GM12891 (cell line): ENCODE measurements at regions not wholly inside any gene's neighbourhood (a gene's known extent, or its start where the extent isn't known, plus 50 kb on each side); places are given as distances from the start of the nearest gene placed in this dataset.

Source experiments
- POLR2A ChIP-seq: IDR thresholded peaks from 2 replicates; pipeline ENCODE4 v1.6.1; 2011; ENCODE audit warnings: low read depth, low read length, control low read depth
- SPI1 ChIP-seq: IDR thresholded peaks from 2 replicates; pipeline ENCODE4 v1.6.1; 2011; ENCODE audit warnings: low read depth, low read length, control low read depth

- TF ChIP-seq POLR2A (no peak), SPI1 (no peak)
Observed at GRCh38 chr1:213864091-213864490, 123.7 kb upstream of the PROX1 start.
